Osteocyte (in vitro differentiated cells): ENCODE measurements at regions not wholly inside any gene's neighbourhood (a gene's known extent, or its start where the extent isn't known, plus 50 kb on each side); places are given as distances from the start of the nearest gene placed in this dataset.

ENCODE experiments used
- DNase-seq: peaks from one replicate; pipeline ENCODE4 v3.0.0; 2021; ENCODE audit warnings: mixed read lengths; ENCODE audit not compliant: unreplicated experiment; ENCODE audit errors: extremely low spot score
- H3K27ac Mint-ChIP-seq: one replicate; pipeline ENCODE4 v1.8.0; 2021; ENCODE audit warnings: mild to moderate bottlenecking, mixed read lengths; ENCODE audit not compliant: unreplicated experiment
- H3K27me3 Mint-ChIP-seq: one replicate; pipeline ENCODE4 v1.8.0; 2021; ENCODE audit warnings: mixed read lengths; ENCODE audit not compliant: unreplicated experiment
- H3K36me3 Mint-ChIP-seq: one replicate; pipeline ENCODE4 v1.8.0; 2021; ENCODE audit warnings: mixed read lengths; ENCODE audit not compliant: unreplicated experiment
- H3K4me1 Mint-ChIP-seq: one replicate; pipeline ENCODE4 v1.8.0; 2021; ENCODE audit warnings: mixed read lengths; ENCODE audit not compliant: unreplicated experiment
- H3K4me3 Mint-ChIP-seq: one replicate; pipeline ENCODE4 v1.8.0; 2021; ENCODE audit warnings: mild to moderate bottlenecking, moderate library complexity, mixed read lengths; ENCODE audit not compliant: unreplicated experiment
- H3K9me3 Mint-ChIP-seq: one replicate; pipeline ENCODE4 v1.8.0; 2021; ENCODE audit warnings: mixed read lengths; ENCODE audit not compliant: unreplicated experiment
- TF ChIP-seq, protein P1 (sequence below): fragments of 200-600 bp; sonication (generic); IDR thresholded peaks from 2 replicates; pipeline ENCODE4 v1.5.0; 2021; ENCODE audit warnings: antibody characterized with exemption, mild to moderate bottlenecking, moderate library complexity

GRCh38 chr17:71922439-71922838 is 198.4 kb upstream of the SOX9 start:
- TF ChIP-seq, protein P1, sequence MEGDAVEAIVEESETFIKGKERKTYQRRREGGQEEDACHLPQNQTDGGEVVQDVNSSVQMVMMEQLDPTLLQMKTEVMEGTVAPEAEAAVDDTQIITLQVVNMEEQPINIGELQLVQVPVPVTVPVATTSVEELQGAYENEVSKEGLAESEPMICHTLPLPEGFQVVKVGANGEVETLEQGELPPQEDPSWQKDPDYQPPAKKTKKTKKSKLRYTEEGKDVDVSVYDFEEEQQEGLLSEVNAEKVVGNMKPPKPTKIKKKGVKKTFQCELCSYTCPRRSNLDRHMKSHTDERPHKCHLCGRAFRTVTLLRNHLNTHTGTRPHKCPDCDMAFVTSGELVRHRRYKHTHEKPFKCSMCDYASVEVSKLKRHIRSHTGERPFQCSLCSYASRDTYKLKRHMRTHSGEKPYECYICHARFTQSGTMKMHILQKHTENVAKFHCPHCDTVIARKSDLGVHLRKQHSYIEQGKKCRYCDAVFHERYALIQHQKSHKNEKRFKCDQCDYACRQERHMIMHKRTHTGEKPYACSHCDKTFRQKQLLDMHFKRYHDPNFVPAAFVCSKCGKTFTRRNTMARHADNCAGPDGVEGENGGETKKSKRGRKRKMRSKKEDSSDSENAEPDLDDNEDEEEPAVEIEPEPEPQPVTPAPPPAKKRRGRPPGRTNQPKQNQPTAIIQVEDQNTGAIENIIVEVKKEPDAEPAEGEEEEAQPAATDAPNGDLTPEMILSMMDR: no peak
- no peaks in the 10 kb centered on the region for H3K36me3 Mint-ChIP-seq
- peaks cover 6% of the 10 kb centered on the region for H3K4me1 Mint-ChIP-seq
- no peaks in the 10 kb centered on the region for H3K9me3 Mint-ChIP-seq
- H3K27ac Mint-ChIP-seq: no peak overlapping the region
- H3K27me3 Mint-ChIP-seq: peaks cover 11% of the 10 kb centered on the region
- H3K4me3 Mint-ChIP-seq: no peak overlapping the region
- no peak for DNase-seq

- H3K4me3 Mint-ChIP-seq: no peak overlapping the region
- no peak for DNase-seq
- TF ChIP-seq, protein P1: no peak
Observed at GRCh38 chr17:71926746-71927398, 193.9 kb upstream of the SOX9 start.

DNA sequence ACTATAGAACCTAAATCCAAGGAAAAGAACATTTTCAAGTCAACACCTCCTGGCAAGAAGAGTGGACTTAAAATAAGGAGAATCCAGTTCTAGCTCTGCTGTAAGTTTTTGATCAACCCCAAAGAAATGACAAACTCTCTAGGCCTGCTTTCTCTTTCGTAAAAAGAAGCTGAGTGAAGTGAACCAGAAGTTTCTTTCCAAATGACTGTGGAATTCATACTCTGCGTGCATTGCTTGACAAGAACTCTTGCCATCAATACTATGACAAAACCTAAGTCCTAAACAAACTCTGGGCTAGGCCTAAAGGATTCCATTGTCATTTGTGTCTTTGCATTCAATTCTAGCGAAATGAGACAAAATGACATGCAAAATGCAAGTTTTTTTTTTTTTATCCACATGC is 187.5 kb upstream of the SOX9 start:
- DNase-seq: no peak
- peaks cover 3% of the 10 kb centered on the region for H3K9me3 Mint-ChIP-seq
- no peak overlapping the region for H3K27ac Mint-ChIP-seq
- no peaks in the 10 kb centered on the region for H3K36me3 Mint-ChIP-seq
- peaks cover 3% of the 10 kb centered on the region for H3K27me3 Mint-ChIP-seq
- H3K4me1 Mint-ChIP-seq: no peaks in the 10 kb centered on the region
- TF ChIP-seq, protein P1: no peak
- H3K4me3 Mint-ChIP-seq: no peak overlapping the region

More at GRCh38 chr17:71926746-71927398, 193.9 kb upstream of the SOX9 start:
- H3K27ac Mint-ChIP-seq: no peak overlapping the region
- peaks cover 6% of the 10 kb centered on the region for H3K4me1 Mint-ChIP-seq
- peaks cover 3% of the 10 kb centered on the region for H3K9me3 Mint-ChIP-seq
- peaks cover 4% of the 10 kb centered on the region for H3K27me3 Mint-ChIP-seq
- no peaks in the 10 kb centered on the region for H3K36me3 Mint-ChIP-seq

DNA sequence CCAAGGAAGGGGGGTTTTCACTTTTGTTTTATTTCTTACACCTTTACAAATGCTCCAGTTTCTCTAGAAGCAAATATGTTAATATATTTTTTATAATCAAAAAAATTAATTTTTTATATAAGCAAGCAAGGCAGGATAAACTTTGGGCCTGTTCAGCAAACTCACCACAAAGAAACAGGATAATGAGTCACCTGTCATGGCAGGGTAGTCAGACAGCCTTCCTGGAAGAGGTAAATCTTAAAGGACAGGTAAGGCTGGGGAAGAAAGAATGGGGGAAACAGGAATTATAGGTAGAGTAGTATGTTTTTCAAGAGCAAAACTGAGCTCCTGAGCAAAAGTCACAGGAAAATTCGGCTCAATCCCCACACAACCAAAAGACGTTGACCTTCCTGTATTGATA is 186.3 kb upstream of the SOX9 start:
- H3K27me3 Mint-ChIP-seq: peaks cover 4% of the 10 kb centered on the region
- no peaks in the 10 kb centered on the region for H3K4me1 Mint-ChIP-seq
- DNase-seq: no peak
- H3K9me3 Mint-ChIP-seq: peaks cover 3% of the 10 kb centered on the region
- H3K27ac Mint-ChIP-seq: no peak overlapping the region
- no peak overlapping the region for H3K4me3 Mint-ChIP-seq
- TF ChIP-seq, protein P1: no peak
- no peaks in the 10 kb centered on the region for H3K36me3 Mint-ChIP-seq

GRCh38 chr17:71935341-71935740 is 185.5 kb upstream of the SOX9 start:
- no peaks in the 10 kb centered on the region for H3K4me1 Mint-ChIP-seq
- peaks cover 3% of the 10 kb centered on the region for H3K9me3 Mint-ChIP-seq
- H3K27ac Mint-ChIP-seq: no peak overlapping the region
- no peaks in the 10 kb centered on the region for H3K36me3 Mint-ChIP-seq
- H3K4me3 Mint-ChIP-seq: no peak overlapping the region
- no peak for DNase-seq
- H3K27me3 Mint-ChIP-seq: peaks cover 4% of the 10 kb centered on the region
- TF ChIP-seq, protein P1: no peak
